GM18505 (cell line): ENCODE measurements at regions not wholly inside any gene's neighbourhood (a gene's known extent, or its start where the extent isn't known, plus 50 kb on each side); places are given as distances from the start of the nearest gene placed in this dataset.

ENCODE experiments used
- ATAC-seq: cut with Tn5 transposase; IDR thresholded peaks from one replicate; pipeline ENCODE4 v1.9.1; 2021; ENCODE audit not compliant: unreplicated experiment
- POLR2A ChIP-seq: IDR thresholded peaks from 4 replicates; pipeline ENCODE4 v1.6.1; 2011; ENCODE audit warnings: borderline replicate concordance; ENCODE audit not compliant: insufficient read depth, insufficient read length; ENCODE audit errors: extremely low read depth

DNA sequence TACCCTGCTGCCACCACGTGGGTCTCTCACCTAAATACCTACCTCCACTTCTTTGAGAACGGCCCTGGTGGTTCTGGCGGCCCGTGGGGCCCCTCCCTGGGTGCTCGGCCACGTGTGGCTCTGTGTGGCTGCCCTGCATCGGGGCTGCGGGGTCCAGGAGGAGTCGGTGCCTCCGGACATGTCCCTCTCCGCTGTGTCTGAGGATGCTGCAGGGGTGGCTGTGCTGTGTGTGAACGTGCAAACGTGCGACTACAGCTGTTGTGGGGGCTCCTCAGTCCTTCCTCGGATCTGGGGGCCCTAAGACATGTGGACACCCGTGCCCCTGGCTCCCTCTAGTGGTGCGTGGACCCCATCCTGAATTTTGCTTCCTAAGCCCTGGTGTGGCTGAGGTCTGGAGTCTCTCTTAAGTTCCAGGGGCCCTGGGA, 691.8 kb downstream of the QKI start:
- no peak for TF ChIP-seq POLR2A
- ATAC-seq, result no peak

DNA sequence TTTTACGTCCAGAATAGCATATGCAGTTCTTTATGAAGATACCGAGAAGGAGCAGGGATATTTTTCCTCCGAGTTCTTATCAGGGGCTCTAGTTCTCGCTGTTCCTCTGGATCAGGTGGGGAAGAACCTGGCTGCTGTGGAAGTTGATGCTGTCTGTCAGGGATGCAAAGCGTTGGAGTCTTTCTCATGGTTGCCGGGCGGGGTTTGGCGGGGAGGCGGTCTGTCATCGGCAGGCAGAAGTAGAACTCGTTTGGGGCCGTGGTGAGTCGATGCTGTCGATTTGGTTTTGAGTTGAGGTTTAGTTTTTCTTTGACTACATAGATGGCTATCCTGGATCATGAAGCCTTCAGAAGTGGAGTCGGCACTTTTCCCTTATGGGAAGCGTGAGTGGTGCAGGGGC, 691.2 kb downstream of the QKI start:
- ATAC-seq, result no peak
- no peak for TF ChIP-seq POLR2A

DNA sequence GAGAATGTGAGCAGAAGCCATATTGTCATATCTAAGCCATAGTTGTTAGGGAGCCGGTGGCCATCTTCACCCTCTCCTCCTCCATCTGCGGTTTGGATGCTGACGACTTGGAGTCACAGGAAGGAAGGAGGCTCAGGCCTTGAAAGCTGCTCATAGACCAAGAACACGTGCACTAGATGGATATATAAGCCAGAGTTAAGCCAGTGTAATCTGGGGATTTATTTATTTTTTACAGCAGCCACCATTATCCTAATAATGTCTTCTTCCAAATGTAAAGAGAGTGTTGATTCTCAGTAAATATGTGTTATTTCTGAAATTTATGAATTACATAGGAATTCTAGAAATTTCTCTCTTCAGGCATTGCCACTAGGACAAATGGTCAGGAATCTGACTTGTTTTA, 689.9 kb downstream of the QKI start:
- no peak for TF ChIP-seq POLR2A
- no peak for ATAC-seq

DNA sequence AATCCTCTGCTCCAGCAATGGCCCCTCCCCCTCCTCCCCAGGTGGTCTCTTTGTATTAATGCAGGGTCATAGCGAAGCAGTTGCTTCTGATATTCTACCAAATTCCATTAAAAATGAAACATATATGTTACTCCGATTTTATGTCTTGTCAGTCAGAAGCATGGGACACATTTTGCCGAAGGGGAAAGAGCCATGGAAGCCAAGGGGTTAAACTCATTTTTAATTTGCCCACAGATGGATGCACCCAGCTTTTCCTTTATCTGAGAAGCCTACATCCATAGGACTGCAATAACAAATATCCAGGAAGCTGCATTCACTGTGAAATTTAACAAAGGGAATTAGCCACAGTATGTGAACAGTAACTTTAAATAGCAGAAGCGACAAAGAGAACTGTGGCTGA, 688.2 kb downstream of the QKI start:
- no peak for ATAC-seq
- TF ChIP-seq POLR2A, result no peak

DNA sequence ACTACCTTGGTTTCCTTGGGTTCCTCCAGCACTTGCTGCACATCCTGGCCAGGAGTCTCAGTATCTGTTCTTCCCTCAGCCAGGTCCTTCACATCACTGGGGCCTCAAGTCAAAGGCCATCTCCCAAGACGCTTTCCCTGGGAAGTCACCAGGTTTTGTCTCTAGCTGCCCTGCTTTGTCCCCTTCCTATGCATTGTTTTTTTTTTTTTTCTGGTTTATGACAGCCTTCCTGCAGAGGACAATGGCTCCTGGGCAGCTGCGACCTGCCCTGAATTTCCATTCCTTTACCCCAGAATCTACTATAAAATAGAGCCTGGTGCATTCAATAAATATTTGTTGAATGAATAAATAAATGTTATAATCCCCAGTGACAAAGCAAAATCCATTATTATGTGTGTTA, 687.3 kb downstream of the QKI start:
- no peak for ATAC-seq
- TF ChIP-seq POLR2A, result no peak

DNA sequence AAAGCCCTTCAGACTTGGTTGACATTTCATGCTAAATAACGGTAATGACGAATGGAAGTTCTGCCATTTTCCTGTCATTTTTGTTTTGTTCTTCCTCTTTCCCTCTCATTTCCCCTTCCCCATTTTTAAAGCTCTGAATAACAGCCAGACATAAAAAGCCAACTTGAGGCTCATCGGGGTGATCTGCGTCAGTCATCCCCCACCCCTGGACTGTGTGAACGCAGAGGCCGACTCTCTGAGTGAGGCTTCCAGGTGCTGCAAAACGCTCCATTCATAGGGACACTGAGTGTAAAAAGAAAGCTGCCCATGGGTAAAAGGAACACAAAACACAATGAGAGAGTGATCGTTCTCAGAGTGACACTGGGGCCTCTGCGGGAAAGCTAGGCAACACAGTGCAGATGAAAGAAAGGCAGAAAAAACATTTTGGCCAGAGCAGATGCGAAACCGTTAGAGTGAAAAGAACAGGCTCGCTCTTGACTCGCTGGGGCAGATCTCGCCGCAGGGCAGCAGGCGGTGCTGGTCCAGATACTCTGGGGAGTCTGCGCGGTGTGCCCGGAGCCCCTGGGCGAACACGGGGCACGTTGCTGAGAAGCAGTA, 684.8 kb downstream of the QKI start:
- no peak for TF ChIP-seq POLR2A
- no peak for ATAC-seq

GRCh38 chr6:164098857-164099267, 684.3 kb downstream of the QKI start:
- no peak for TF ChIP-seq POLR2A
- ATAC-seq, result no peak

- no peak for TF ChIP-seq POLR2A
- no peak for ATAC-seq
These were observed 683.3 kb downstream of the QKI start for GRCh38 chr6:164097551-164098398.

- ATAC-seq, result no peak
- TF ChIP-seq POLR2A, result no peak
These were observed 682.5 kb downstream of the QKI start for GRCh38 chr6:164097056-164097455.

DNA sequence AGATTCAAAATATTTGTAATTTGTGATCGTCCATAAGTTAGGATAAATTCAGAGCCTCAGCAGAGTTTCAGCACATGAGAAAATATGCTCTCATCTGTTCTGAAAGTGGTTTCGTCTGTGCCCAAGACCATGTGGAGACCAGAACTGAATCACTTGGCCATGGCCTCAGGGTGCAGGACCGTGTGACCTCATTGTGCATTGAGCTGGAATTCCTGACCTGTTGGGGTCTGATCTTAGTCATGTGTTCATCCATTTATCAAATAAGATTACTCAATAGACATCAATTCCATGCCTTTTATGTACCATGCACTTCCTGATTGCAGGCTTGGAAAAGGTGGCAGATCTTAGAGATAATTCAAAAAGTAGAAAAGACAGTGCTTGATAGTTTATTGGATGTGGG, 680.5 kb downstream of the QKI start:
- TF ChIP-seq POLR2A, result no peak
- no peak for ATAC-seq

- TF ChIP-seq POLR2A, result no peak
- ATAC-seq, result no peak
These were observed 673.4 kb downstream of the QKI start for GRCh38 chr6:164087870-164088269.

DNA sequence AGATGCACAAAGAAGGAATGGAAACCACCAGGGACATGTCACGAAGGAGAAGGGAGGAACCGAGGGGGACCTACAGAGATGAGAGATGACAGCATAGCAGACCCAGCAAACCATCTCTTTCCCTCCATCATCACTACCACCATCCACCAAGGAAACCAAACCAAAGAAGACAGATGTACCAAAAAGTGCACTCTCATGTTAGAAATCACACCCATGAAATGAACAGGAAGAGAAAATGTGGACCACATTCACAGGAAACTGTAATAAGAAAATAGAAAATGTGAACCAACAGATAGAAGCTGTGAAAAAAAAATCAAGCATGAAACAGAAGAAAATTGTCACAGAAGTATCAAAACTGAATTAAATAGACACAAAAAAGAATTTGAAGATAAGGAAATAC, 672.7 kb downstream of the QKI start:
- ATAC-seq, result no peak
- TF ChIP-seq POLR2A, result no peak

- no peak for TF ChIP-seq POLR2A
- no peak for ATAC-seq
These were observed 671.8 kb downstream of the QKI start for GRCh38 chr6:164086076-164086887.
